WERI-Rb-1 (cell line): ENCODE measurements at regions not wholly inside any gene's neighbourhood (a gene's known extent, or its start where the extent isn't known, plus 50 kb on each side); places are given as distances from the start of the nearest gene placed in this dataset.
A peak's percentile ranks its signal among the peaks of the same experiment; 100 is the strongest.
"Not testable (repeated sequence)": the region's sequence is repeated elsewhere in the genome, so short reads cannot be mapped to it uniquely, and the experiment has no call there.

ENCODE experiments used
- DNase-seq: peaks from one replicate; pipeline ENCODE4 v3.0.0-alpha.2; 2020
- H3K27ac ChIP-seq: fragments of 250-450 bp; sonication (Bioruptor Pico); 2 replicates; pipeline ENCODE4 v1.5.1; 2020; ENCODE audit warnings: mild to moderate bottlenecking, moderate library complexity
- H3K27me3 ChIP-seq: fragments of 250-450 bp; sonication (Bioruptor Pico); 2 replicates; pipeline ENCODE4 v1.5.1; 2021; ENCODE audit warnings: mild to moderate bottlenecking, low read depth, moderate library complexity; ENCODE audit not compliant: insufficient read depth, severe bottlenecking
- H3K36me3 ChIP-seq: fragments of 250-450 bp; sonication (Bioruptor Pico); 2 replicates; pipeline ENCODE4 v1.5.1; 2020; ENCODE audit warnings: mild to moderate bottlenecking, moderate library complexity
- H3K4me3 ChIP-seq: 2 replicates; pipeline ENCODE4 v1.5.1; 2011; ENCODE audit warnings: low read depth, mild to moderate bottlenecking, control low read depth, low read length
- H3K9me3 ChIP-seq: fragments of 250-450 bp; sonication (Bioruptor Pico); 2 replicates; pipeline ENCODE4 v1.5.1; 2021; ENCODE audit warnings: mild to moderate bottlenecking, moderate library complexity; ENCODE audit not compliant: severe bottlenecking
- TF ChIP-seq, protein P1 (sequence below): IDR thresholded peaks from 2 replicates; pipeline ENCODE4 v1.5.1; 2011; ENCODE audit warnings: low read depth, mild to moderate bottlenecking, control low read depth, inconsistent platforms, low read length

GRCh38 chr1:234780531-234781162, 170.7 kb upstream of the IRF2BP2 start:
- Histone ChIP-seq H3K4me3 (no peak overlapping the region), H3K27me3 (peaks cover 44% of the 10 kb centered on the region), H3K9me3 (no peaks in the 10 kb centered on the region), H3K36me3 (no peaks in the 10 kb centered on the region), H3K27ac (no peak overlapping the region)
- TF ChIP-seq, protein P1, sequence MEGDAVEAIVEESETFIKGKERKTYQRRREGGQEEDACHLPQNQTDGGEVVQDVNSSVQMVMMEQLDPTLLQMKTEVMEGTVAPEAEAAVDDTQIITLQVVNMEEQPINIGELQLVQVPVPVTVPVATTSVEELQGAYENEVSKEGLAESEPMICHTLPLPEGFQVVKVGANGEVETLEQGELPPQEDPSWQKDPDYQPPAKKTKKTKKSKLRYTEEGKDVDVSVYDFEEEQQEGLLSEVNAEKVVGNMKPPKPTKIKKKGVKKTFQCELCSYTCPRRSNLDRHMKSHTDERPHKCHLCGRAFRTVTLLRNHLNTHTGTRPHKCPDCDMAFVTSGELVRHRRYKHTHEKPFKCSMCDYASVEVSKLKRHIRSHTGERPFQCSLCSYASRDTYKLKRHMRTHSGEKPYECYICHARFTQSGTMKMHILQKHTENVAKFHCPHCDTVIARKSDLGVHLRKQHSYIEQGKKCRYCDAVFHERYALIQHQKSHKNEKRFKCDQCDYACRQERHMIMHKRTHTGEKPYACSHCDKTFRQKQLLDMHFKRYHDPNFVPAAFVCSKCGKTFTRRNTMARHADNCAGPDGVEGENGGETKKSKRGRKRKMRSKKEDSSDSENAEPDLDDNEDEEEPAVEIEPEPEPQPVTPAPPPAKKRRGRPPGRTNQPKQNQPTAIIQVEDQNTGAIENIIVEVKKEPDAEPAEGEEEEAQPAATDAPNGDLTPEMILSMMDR = no peak
- DNase-seq = peak; percentile 39

GRCh38 chr1:234780112-234780511, 170.1 kb upstream of the IRF2BP2 start:
- Histone ChIP-seq H3K9me3 (no peaks in the 10 kb centered on the region), H3K4me3 (no peak overlapping the region), H3K27me3 (peaks cover 44% of the 10 kb centered on the region), H3K36me3 (no peaks in the 10 kb centered on the region), H3K27ac (no peak overlapping the region)
- peak; percentile 47 for DNase-seq
- TF ChIP-seq, protein P1 = no peak

DNA sequence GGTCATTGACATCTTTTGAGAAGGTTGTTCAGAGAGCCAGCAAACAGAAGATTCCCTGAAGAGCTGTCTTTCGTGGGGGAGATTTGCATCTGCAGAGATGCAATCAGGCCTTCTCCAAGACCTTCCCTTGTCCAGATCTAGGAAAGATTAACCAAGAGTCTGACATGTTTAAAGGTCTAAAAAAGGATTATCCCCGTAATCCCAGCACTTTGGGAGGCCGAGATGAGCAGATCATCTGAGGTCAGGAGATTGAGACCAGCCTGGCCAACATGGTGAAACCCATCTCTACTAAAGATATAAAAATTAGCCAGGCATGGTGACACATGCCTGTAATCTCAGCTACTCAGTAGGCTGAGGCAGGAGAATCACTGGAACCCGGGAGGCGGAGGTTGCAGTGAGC, 169.6 kb upstream of the IRF2BP2 start:
- H3K36me3 ChIP-seq, H3K4me3 ChIP-seq, H3K9me3 ChIP-seq, H3K27ac ChIP-seq: not testable (repeated sequence)
- peak; percentile 99 for DNase-seq
- H3K27me3 ChIP-seq = peaks cover 44% of the 10 kb centered on the region

GRCh38 chr1:234779160-234779538, 169.2 kb upstream of the IRF2BP2 start:
- H3K27me3 ChIP-seq = peaks cover 44% of the 10 kb centered on the region
- no peak for DNase-seq

DNA sequence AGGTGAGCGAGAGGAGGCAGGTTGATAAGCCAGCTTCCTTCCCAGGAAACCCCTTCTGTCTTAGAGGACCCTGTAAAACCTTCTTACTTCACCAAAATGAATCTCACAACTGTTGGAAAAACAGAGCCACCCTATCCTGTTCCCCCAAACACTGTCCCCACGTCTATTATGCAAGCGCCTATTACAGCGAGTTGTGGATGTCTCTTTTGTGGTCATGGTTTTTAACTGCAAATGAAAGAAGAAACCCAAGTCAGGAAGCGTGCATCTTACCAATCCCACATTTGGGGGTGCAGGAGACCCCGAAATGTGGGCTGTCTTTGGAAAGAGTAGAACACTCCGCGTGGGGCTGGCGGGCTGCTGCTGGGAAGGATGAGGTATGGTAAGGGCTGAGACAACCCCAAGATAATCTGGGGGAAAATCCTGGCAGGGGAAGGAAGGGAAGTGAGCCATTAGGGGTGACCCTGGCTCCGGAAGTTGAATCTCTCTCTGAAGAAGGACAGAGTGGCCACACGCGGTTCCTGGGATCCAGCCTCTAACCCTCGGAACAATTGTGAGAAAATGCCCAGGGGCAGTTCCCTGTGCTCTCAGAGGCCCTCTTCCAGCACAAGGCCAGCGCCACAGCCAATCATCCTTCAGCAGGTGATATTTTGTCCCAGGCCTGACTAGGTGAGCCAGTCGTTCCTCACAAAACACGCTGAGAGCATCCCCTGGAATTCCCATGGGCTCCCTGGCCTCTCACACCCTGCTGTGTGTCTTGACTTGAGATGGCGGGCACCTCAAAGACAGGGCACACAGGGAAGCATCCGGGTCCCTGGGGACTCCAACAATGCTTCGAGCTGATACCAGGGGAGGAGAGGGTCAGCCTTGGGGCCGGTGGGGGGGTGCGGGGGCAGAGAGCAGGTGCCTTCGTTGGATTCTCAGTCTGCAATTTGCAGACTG, 168.5 kb upstream of the IRF2BP2 start:
- peaks cover 44% of the 10 kb centered on the region for H3K27me3 ChIP-seq

More at GRCh38 chr1:234779160-234779538, 169.2 kb upstream of the IRF2BP2 start:
- TF ChIP-seq, protein P1 = no peak
- Histone ChIP-seq H3K36me3 (no peaks in the 10 kb centered on the region), H3K9me3 (no peaks in the 10 kb centered on the region), H3K27ac (no peak overlapping the region), H3K4me3 (no peak overlapping the region)

DNA sequence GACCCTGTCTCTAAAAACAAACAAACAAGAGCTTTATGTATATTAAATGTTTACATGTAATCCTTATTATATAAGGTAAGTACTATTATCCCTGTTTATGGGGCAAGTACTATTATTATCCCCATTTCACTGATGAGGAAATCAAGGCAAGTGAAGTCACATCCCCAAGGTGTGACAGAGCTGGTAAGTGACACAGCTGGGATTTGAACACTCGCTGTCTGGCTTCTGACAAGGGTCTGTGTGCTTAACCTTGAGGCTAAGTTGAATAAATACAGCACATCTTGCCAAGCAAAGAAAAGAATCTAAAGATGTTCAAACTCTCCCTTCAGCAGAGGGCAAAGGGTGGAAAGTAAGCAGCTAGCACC, 167.9 kb upstream of the IRF2BP2 start:
- Histone ChIP-seq H3K27me3 (peaks cover 41% of the 10 kb centered on the region), H3K36me3 (no peaks in the 10 kb centered on the region), H3K4me3 (no peak overlapping the region), H3K27ac (no peak overlapping the region), H3K9me3 (peaks cover 4% of the 10 kb centered on the region)
- peak; percentile 9 for DNase-seq
- TF ChIP-seq, protein P1 = no peak

More for the DNA sequence above, 168.5 kb upstream of the IRF2BP2 start:
- peak; percentile 41 for DNase-seq
- Histone ChIP-seq H3K36me3 (no peaks in the 10 kb centered on the region), H3K27ac (no peak overlapping the region), H3K4me3 (no peak overlapping the region), H3K9me3 (peaks cover 4% of the 10 kb centered on the region)
- TF ChIP-seq, protein P1 = no peak
